ENCODE measurements at regions not wholly inside any gene's neighbourhood (a gene's known extent, or its start where the extent isn't known, plus 50 kb on each side); places are given as distances from the start of the nearest gene placed in this dataset.
"Not testable (repeated sequence)": the region's sequence is repeated elsewhere in the genome, so short reads cannot be mapped to it uniquely, and the experiment has no call there.

DNA sequence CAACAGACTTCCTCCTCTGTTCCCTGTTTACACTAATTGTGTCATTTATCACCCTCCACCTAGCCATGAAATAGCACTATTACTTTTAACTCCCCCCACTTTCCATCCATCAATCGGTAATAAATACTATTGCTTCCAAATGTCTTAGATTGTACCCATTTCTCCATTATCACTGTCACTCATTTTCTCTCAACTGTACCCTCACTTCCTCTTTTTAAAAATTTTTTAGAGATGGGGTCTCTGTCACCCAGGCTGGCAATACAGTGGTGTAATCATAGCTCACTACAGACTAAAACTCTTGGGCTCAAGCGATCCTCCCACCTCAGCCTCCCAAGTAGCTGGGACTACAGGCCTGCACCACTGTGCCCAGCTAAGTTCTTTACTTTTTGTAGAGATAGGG lies 123.5 kb upstream of the EGR2 start:
- WGBS (ENCODE audit: extremely low coverage, insufficient coverage, low lambda C conversion rate): 100% methylated on average over 1 of the region's 2 CpGs
- Histone ChIP-seq H4K8ac (ENCODE audit: low read depth, low read length) (no peak overlapping the region), H4K5ac (ENCODE audit: low read length) (no peak overlapping the region), H3K27ac (ENCODE audit: low read depth, low read length) (no peak overlapping the region), H3K18ac (ENCODE audit: low read length) (no peak overlapping the region), H3K9ac (ENCODE audit: low read length) (no peak overlapping the region), H3K23ac (ENCODE audit: low read length) (no peak overlapping the region), H3K79me2 (ENCODE audit: control insufficient read depth, insufficient read depth, low read length) (no peaks in the 10 kb centered on the region), H3K79me1 (ENCODE audit: low read length) (no peaks in the 10 kb centered on the region), H3K4ac (ENCODE audit: low read depth, low read length) (no peak overlapping the region), H3K27me3 (ENCODE audit: insufficient read depth, low read length, poor library complexity) (no peaks in the 10 kb centered on the region), H2BK5ac (ENCODE audit: low read length) (no peak overlapping the region), H3K4me3 (ENCODE audit: low read length) (no peak overlapping the region), H2BK120ac (ENCODE audit: low read depth, low read length) (no peak overlapping the region), H3K4me2 (ENCODE audit: low read length) (no peak overlapping the region), H2BK15ac (replicated peaks; ENCODE audit: low read depth) (no peak overlapping the region), H3K56ac (ENCODE audit: low read length) (no peak overlapping the region), H3K4me1 (ENCODE audit: control insufficient read depth, low read depth, low read length) (no peaks in the 10 kb centered on the region), H3K36me3 (ENCODE audit: control insufficient read depth, insufficient read depth, low read length) (no peaks in the 10 kb centered on the region), H2AK5ac (ENCODE audit: low read length) (no peak overlapping the region)
- DNase-seq: no peak

DNA sequence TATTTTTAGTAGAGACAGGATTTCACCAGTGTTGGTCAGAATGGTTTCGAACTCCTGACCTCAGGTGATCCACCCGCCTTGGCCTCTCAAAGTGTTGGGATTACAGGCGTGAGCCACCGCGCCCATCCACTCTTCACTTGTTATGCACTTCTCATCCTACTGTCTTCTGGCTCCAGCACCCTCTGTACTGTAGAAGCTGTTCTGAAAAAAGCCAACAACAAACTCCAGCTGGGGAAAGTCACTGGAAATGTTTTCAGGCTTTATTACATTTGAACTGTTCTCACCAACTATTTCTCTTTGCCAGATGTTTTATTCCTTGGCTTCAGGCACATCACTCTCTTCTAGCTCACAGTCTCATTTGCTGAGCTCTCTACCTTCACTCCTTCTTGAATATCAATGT lies 122.5 kb upstream of the EGR2 start:
- Histone ChIP-seq H3K56ac (ENCODE audit: low read length) (no peak overlapping the region), H3K4me1 (ENCODE audit: control insufficient read depth, low read depth, low read length) (no peaks in the 10 kb centered on the region), H3K9ac (ENCODE audit: low read length) (no peak overlapping the region), H4K5ac (ENCODE audit: low read length) (no peak overlapping the region), H4K8ac (ENCODE audit: low read depth, low read length) (no peak overlapping the region), H3K27ac (ENCODE audit: low read depth, low read length) (no peak overlapping the region), H3K79me1 (ENCODE audit: low read length) (no peaks in the 10 kb centered on the region), H2BK15ac (replicated peaks; ENCODE audit: low read depth) (no peak overlapping the region), H2BK120ac (ENCODE audit: low read depth, low read length) (no peak overlapping the region), H3K4me2 (ENCODE audit: low read length) (no peak overlapping the region), H3K4ac (ENCODE audit: low read depth, low read length) (no peak overlapping the region), H2AK5ac (ENCODE audit: low read length) (no peak overlapping the region), H3K23ac (ENCODE audit: low read length) (no peak overlapping the region), H3K36me3 (ENCODE audit: control insufficient read depth, insufficient read depth, low read length) (no peaks in the 10 kb centered on the region), H3K18ac (ENCODE audit: low read length) (no peak overlapping the region), H3K79me2 (ENCODE audit: control insufficient read depth, insufficient read depth, low read length) (no peaks in the 10 kb centered on the region), H2BK5ac (ENCODE audit: low read length) (no peak overlapping the region), H3K27me3 (ENCODE audit: insufficient read depth, low read length, poor library complexity) (no peaks in the 10 kb centered on the region), H3K4me3 (ENCODE audit: low read length) (no peak overlapping the region)
- no CpG with 5 or more reads among the region's 5 CpGs for WGBS (ENCODE audit: extremely low coverage, insufficient coverage, low lambda C conversion rate)
- DNase-seq: no peak

DNA sequence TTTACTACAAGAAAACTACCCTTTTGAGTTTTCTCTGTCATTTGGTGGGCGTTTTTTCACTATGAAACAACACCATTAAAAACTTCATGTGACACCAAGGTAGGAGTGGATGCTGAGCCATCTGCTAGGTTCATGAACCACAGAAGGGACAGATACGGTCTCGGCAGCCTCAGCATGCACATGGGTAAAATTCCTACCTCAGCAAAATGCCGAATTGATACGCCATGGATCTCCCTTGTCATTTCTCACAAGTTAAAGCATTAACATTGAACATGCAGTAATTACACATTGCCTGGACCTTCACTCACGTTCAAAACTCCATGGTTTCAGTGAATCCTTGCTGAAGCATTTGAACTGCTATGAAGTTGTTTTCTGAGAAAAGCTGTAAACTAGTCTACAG lies 121.5 kb upstream of the EGR2 start:
- Histone ChIP-seq H2AK5ac (ENCODE audit: low read length) (no peak overlapping the region), H3K4me1 (ENCODE audit: control insufficient read depth, low read depth, low read length) (no peaks in the 10 kb centered on the region), H3K4ac (ENCODE audit: low read depth, low read length) (no peak overlapping the region), H3K27ac (ENCODE audit: low read depth, low read length) (no peak overlapping the region), H2BK120ac (ENCODE audit: low read depth, low read length) (no peak overlapping the region), H3K56ac (ENCODE audit: low read length) (no peak overlapping the region), H3K79me2 (ENCODE audit: control insufficient read depth, insufficient read depth, low read length) (no peaks in the 10 kb centered on the region), H3K79me1 (ENCODE audit: low read length) (no peaks in the 10 kb centered on the region), H3K36me3 (ENCODE audit: control insufficient read depth, insufficient read depth, low read length) (no peaks in the 10 kb centered on the region), H3K4me3 (ENCODE audit: low read length) (no peak overlapping the region), H2BK5ac (ENCODE audit: low read length) (no peak overlapping the region), H3K18ac (ENCODE audit: low read length) (no peak overlapping the region), H3K9ac (ENCODE audit: low read length) (no peak overlapping the region), H2BK15ac (replicated peaks; ENCODE audit: low read depth) (no peak overlapping the region), H3K4me2 (ENCODE audit: low read length) (no peak overlapping the region), H4K8ac (ENCODE audit: low read depth, low read length) (no peak overlapping the region), H3K27me3 (ENCODE audit: insufficient read depth, low read length, poor library complexity) (no peaks in the 10 kb centered on the region), H4K5ac (ENCODE audit: low read length) (no peak overlapping the region), H3K23ac (ENCODE audit: low read length) (no peak overlapping the region)
- WGBS (ENCODE audit: extremely low coverage, insufficient coverage, low lambda C conversion rate): no CpG with 5 or more reads among the region's 6 CpGs
- no peak for DNase-seq

DNA sequence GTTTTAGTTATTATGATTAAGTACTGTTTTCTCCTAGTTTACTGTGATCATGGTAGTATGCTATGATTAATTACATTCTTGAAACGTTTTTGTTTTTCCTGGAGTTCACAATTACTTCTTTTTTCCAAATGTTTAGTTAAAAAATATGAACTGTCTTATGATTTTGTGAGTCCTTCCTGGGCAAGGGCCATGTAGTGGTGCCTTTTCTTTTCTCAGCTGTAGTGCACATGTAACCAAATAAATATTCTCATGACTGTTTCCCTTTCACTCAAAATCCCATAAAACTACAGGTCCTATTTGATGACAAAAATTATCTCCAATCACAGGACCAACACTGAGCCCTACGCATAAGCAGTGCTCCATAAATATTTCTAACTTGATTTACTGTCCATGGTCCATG lies 118.9 kb upstream of the EGR2 start:
- Histone ChIP-seq H3K4ac (ENCODE audit: low read depth, low read length) (no peak overlapping the region), H2BK120ac (ENCODE audit: low read depth, low read length) (no peak overlapping the region), H2BK15ac (replicated peaks; ENCODE audit: low read depth) (no peak overlapping the region), H2BK5ac (ENCODE audit: low read length) (no peak overlapping the region), H4K8ac (ENCODE audit: low read depth, low read length) (no peak overlapping the region), H2AK5ac (ENCODE audit: low read length) (no peak overlapping the region), H3K56ac (ENCODE audit: low read length) (no peak overlapping the region), H3K4me3 (ENCODE audit: low read length) (no peak overlapping the region), H3K4me2 (ENCODE audit: low read length) (no peak overlapping the region), H3K23ac (ENCODE audit: low read length) (no peak overlapping the region), H3K18ac (ENCODE audit: low read length) (no peak overlapping the region), H4K5ac (ENCODE audit: low read length) (no peak overlapping the region), H3K27ac (ENCODE audit: low read depth, low read length) (no peak overlapping the region), H3K4me1 (ENCODE audit: control insufficient read depth, low read depth, low read length) (no peaks in the 10 kb centered on the region), H3K27me3 (ENCODE audit: insufficient read depth, low read length, poor library complexity) (no peaks in the 10 kb centered on the region), H3K79me2 (ENCODE audit: control insufficient read depth, insufficient read depth, low read length) (no peaks in the 10 kb centered on the region), H3K9ac (ENCODE audit: low read length) (no peak overlapping the region), H3K36me3 (ENCODE audit: control insufficient read depth, insufficient read depth, low read length) (no peaks in the 10 kb centered on the region), H3K79me1 (ENCODE audit: low read length) (no peaks in the 10 kb centered on the region)
- WGBS (ENCODE audit: extremely low coverage, insufficient coverage, low lambda C conversion rate): no CpG with 5 or more reads among the region's 2 CpGs
- DNase-seq: no peak

DNA sequence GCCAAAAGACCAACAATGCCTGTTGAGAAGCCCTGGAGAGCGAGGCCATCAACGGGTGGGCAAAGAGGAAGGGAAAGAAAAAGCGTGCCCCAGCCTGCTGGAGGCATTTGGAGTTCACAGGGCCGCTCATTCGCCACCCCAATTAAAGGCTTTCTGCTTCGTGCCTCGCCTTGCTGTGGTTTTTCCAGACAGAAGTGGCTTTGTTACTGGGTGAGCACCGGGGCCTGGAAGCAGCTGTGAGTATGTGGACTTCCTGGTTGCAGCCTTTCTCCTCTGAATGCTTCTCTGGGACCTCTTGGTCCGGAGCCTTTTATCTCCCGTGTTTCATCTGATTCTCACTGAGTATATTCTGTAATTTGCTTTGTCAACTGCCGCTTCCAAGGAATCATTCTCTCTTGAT lies 118.1 kb upstream of the EGR2 start:
- no peak overlapping the region for H3K23ac ChIP-seq (ENCODE audit: low read length)
- H3K79me2 ChIP-seq (ENCODE audit: control insufficient read depth, insufficient read depth, low read length): no peaks in the 10 kb centered on the region
- no peaks in the 10 kb centered on the region for H3K27me3 ChIP-seq (ENCODE audit: insufficient read depth, low read length, poor library complexity)
- H3K9ac ChIP-seq (ENCODE audit: low read length): no peak overlapping the region
- no peak overlapping the region for H3K4me2 ChIP-seq (ENCODE audit: low read length)
- H4K5ac ChIP-seq (ENCODE audit: low read length): no peak overlapping the region
- H2AK5ac ChIP-seq (ENCODE audit: low read length): no peak overlapping the region
- H2BK5ac ChIP-seq (ENCODE audit: low read length): no peak overlapping the region
- H3K4ac ChIP-seq (ENCODE audit: low read depth, low read length): no peak overlapping the region
- no peak for DNase-seq
- H3K79me1 ChIP-seq (ENCODE audit: low read length): no peaks in the 10 kb centered on the region
- no peaks in the 10 kb centered on the region for H3K36me3 ChIP-seq (ENCODE audit: control insufficient read depth, insufficient read depth, low read length)
- no peak overlapping the region for H3K27ac ChIP-seq (ENCODE audit: low read depth, low read length)
- H3K4me3 ChIP-seq (ENCODE audit: low read length): no peak overlapping the region
- H3K56ac ChIP-seq (ENCODE audit: low read length): no peak overlapping the region
- no CpG with 5 or more reads among the region's 11 CpGs for whole genome bisulfite sequencing (ENCODE audit: extremely low coverage, insufficient coverage, low lambda C conversion rate)
- H2BK15ac ChIP-seq (replicated peaks; ENCODE audit: low read depth): no peak overlapping the region
- no peak overlapping the region for H4K8ac ChIP-seq (ENCODE audit: low read depth, low read length)
- H3K4me1 ChIP-seq (ENCODE audit: control insufficient read depth, low read depth, low read length): no peaks in the 10 kb centered on the region
- H2BK120ac ChIP-seq (ENCODE audit: low read depth, low read length): no peak overlapping the region
- no peak overlapping the region for H3K18ac ChIP-seq (ENCODE audit: low read length)

DNA sequence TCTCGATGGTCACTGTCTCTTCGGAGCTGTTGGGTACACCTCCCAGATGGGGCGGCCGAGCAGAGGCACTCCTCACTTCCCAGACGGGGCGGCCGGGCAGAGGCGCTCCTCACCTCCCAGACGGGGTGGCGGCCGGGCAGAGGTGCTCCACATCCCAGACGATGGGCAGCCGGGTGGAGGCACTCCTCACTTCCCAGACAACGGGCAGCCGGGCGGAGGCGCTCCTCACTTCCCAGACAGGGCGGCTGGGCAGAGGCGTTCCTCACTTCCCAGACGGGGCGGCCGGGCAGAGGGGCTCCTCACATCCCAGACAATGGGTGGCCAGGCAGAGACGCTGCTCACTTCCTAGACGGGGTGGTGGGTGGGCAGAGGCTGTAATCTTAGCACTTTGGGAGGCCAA lies 112.6 kb upstream of the EGR2 start:
- not testable (repeated sequence) for H3K18ac ChIP-seq (ENCODE audit: low read length); H3K9ac ChIP-seq (ENCODE audit: low read length); DNase-seq; H2BK120ac ChIP-seq (ENCODE audit: low read depth, low read length); H3K56ac ChIP-seq (ENCODE audit: low read length); H2AK5ac ChIP-seq (ENCODE audit: low read length); H2BK5ac ChIP-seq (ENCODE audit: low read length); H3K27me3 ChIP-seq (ENCODE audit: insufficient read depth, low read length, poor library complexity); H3K36me3 ChIP-seq (ENCODE audit: control insufficient read depth, insufficient read depth, low read length); H3K79me2 ChIP-seq (ENCODE audit: control insufficient read depth, insufficient read depth, low read length); H3K79me1 ChIP-seq (ENCODE audit: low read length); H3K4me3 ChIP-seq (ENCODE audit: low read length); H3K27ac ChIP-seq (ENCODE audit: low read depth, low read length); H3K4me1 ChIP-seq (ENCODE audit: control insufficient read depth, low read depth, low read length); H2BK15ac ChIP-seq (replicated peaks; ENCODE audit: low read depth); H3K4ac ChIP-seq (ENCODE audit: low read depth, low read length); H4K5ac ChIP-seq (ENCODE audit: low read length); H3K23ac ChIP-seq (ENCODE audit: low read length); H3K4me2 ChIP-seq (ENCODE audit: low read length); H4K8ac ChIP-seq (ENCODE audit: low read depth, low read length)
- no CpG with 5 or more reads among the region's 24 CpGs for WGBS (ENCODE audit: extremely low coverage, insufficient coverage, low lambda C conversion rate)
